Stomach (tissue), 4 donors: ENCODE measurements at regions not wholly inside any gene's neighbourhood (a gene's known extent, or its start where the extent isn't known, plus 50 kb on each side); places are given as distances from the start of the nearest gene placed in this dataset.

Experiments
- EP300 ChIP-seq: sonication (generic); formaldehyde crosslinking; IDR thresholded peaks from one replicate; pipeline ENCODE4 v1.6.1; 2017; ENCODE audit warnings: antibody characterized with exemption
- POLR2AphosphoS5 ChIP-seq, 3 donors: sonication (generic); formaldehyde crosslinking; IDR thresholded peaks; one replicate each; pipeline ENCODE4 v1.6.1; 2016; ENCODE audit warnings: antibody characterized with exemption in 3 of 3
- TF ChIP-seq, protein P1 (sequence below), 7 experiments: fragments of 450-650 bp in 4 of 7; fragments of 200-600 bp in 3 of 7; sonication (generic) in 3 of 7; IDR thresholded peaks; one replicate each; pipeline ENCODE4 v1.5.1; 2016 to 2019; ENCODE audit warnings: antibody characterized with exemption in 7 of 7, control low read depth in 2 of 7, mild to moderate bottlenecking in 1 of 7

DNA sequence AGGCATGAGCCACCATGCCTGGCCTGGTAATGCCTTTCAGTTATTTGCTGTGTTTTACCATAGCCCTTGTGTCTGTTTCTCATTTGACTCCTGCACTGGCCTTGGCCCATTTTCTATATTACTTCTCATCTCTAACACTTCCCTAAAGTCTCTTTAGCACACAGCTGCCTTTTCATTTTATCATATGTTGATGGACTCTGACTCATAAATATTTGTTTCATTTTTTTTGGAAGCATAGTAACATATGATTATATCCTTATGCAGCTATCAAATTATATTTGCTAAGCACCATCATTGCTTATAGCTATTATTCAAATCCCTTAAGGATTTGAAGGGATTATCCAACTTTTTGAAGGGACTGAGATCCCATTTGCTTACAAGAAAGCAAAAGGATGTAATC, 320.3 kb downstream of the GPD2 start:
- TF ChIP-seq, protein P1, sequence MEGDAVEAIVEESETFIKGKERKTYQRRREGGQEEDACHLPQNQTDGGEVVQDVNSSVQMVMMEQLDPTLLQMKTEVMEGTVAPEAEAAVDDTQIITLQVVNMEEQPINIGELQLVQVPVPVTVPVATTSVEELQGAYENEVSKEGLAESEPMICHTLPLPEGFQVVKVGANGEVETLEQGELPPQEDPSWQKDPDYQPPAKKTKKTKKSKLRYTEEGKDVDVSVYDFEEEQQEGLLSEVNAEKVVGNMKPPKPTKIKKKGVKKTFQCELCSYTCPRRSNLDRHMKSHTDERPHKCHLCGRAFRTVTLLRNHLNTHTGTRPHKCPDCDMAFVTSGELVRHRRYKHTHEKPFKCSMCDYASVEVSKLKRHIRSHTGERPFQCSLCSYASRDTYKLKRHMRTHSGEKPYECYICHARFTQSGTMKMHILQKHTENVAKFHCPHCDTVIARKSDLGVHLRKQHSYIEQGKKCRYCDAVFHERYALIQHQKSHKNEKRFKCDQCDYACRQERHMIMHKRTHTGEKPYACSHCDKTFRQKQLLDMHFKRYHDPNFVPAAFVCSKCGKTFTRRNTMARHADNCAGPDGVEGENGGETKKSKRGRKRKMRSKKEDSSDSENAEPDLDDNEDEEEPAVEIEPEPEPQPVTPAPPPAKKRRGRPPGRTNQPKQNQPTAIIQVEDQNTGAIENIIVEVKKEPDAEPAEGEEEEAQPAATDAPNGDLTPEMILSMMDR (IDR thresholded peaks at IDR 0.05): no peak
- no peak for TF ChIP-seq POLR2AphosphoS5 (IDR thresholded peaks at IDR 0.05)
- no peak for TF ChIP-seq EP300
